ENCODE measurements at regions not wholly inside any gene's neighbourhood (a gene's known extent, or its start where the extent isn't known, plus 50 kb on each side); places are given as distances from the start of the nearest gene placed in this dataset.

DNA sequence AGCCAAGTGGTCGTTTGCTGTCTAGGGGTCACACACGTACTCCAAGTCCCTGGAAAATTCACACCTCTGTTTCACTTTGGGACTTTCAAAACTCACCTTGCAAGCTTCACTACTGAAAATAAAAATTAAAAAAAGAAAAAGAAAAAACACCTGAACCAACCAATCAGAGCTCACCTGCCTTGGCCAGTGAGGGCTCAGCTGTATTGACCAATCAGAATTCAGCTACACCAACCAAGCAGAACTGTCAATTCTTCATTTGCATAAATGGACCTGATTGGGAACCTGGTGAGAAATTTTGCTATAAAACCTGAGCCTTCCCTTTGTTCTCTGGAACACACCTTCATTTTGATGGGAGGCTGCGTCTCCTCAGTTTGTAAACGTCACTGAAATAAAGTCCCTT lies 176.4 kb downstream of the TTC32 start:
- no peak for DNase-seq (ENCODE audit: low spot score)
- TF ChIP-seq, protein P1, sequence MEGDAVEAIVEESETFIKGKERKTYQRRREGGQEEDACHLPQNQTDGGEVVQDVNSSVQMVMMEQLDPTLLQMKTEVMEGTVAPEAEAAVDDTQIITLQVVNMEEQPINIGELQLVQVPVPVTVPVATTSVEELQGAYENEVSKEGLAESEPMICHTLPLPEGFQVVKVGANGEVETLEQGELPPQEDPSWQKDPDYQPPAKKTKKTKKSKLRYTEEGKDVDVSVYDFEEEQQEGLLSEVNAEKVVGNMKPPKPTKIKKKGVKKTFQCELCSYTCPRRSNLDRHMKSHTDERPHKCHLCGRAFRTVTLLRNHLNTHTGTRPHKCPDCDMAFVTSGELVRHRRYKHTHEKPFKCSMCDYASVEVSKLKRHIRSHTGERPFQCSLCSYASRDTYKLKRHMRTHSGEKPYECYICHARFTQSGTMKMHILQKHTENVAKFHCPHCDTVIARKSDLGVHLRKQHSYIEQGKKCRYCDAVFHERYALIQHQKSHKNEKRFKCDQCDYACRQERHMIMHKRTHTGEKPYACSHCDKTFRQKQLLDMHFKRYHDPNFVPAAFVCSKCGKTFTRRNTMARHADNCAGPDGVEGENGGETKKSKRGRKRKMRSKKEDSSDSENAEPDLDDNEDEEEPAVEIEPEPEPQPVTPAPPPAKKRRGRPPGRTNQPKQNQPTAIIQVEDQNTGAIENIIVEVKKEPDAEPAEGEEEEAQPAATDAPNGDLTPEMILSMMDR (IDR thresholded peaks at IDR 0.05; ENCODE audit: extremely low read depth, missing control alignments), result no peak

DNA sequence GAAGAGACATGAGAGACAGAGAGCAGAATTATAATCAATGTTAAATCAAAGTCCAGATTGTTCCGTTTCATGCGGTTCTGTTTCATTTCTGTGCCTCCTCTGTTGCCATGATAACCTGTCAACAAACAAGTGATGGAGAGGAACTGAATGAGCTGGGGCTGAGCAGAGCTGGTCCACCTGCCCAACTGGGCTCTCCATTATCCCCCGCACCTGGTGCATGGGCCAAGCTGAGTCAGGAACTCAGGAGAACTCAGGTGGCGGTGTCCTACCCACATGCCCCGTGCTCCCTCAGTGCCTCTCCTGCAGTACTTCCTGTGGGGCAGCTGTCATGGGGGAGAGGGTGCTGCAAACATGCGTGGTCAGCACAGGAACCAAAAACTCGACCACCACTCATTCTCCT lies 178.8 kb downstream of the TTC32 start:
- TF ChIP-seq, protein P1 (IDR thresholded peaks at IDR 0.05; ENCODE audit: extremely low read depth, missing control alignments), result no peak
- no peak for DNase-seq (ENCODE audit: low spot score)

GRCh38 chr2:19722531-19722971 lies 179.2 kb downstream of the TTC32 start:
- no peak for DNase-seq (ENCODE audit: low spot score)
- TF ChIP-seq, protein P1 (IDR thresholded peaks at IDR 0.05; ENCODE audit: extremely low read depth, missing control alignments), result no peak

DNA sequence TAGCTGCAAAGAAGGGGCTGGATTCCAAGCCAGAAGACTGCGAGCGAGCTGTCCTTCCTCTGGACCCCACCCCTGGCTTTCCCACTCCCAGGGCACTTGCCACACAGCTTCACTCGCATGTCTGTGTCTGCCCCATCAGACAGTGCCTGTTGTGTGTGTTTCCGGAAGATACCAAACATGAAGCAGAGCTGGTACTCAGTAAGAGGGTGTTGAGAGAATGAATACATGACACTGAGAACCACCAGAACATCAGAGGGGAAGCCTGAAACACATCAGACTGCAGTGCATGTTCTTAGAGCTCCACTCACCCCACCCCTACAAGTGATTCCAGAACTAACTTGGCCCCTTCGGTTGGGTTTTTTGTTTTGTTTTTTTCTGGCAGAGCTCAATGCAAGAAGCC lies 181.5 kb downstream of the TTC32 start:
- no peak for DNase-seq (ENCODE audit: low spot score)
- TF ChIP-seq, protein P1 (IDR thresholded peaks at IDR 0.05; ENCODE audit: extremely low read depth, missing control alignments), result no peak

- TF ChIP-seq, protein P1 (IDR thresholded peaks at IDR 0.05; ENCODE audit: extremely low read depth, missing control alignments), result no peak
- DNase-seq (ENCODE audit: low spot score), result no peak
These were observed 182.2 kb downstream of the TTC32 start for GRCh38 chr2:19719540-19719939.

- DNase-seq (ENCODE audit: low spot score), result no peak
These were observed 184.3 kb downstream of the TTC32 start for GRCh38 chr2:19717446-19717845.

DNA sequence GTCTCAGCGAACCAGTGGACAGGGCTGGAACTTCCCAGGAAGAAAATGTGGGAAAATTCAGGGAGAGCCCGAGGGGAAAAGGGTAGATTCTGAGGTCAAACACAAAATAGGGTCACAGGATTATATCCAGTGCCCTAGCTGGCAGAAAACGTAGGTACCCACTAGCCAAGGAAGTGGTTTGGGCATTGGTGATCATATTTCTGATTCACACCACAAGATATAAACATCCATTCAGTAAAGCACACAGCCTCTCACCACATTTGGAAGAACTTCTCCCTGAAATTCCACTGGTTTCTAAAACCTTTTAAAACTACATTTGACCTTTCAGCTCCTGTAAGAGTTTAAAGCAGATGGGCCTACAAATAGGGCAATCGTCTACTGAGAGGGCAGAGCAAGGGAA lies 186.9 kb downstream of the TTC32 start:
- TF ChIP-seq, protein P1 (IDR thresholded peaks at IDR 0.05; ENCODE audit: extremely low read depth, missing control alignments), result no peak
- no peak for DNase-seq (ENCODE audit: low spot score)

More at GRCh38 chr2:19717446-19717845, 184.3 kb downstream of the TTC32 start:
- TF ChIP-seq, protein P1 (IDR thresholded peaks at IDR 0.05; ENCODE audit: extremely low read depth, missing control alignments), result no peak

Data from GM20000 (cell line).